ENCODE measurements at regions not wholly inside any gene's neighbourhood (a gene's known extent, or its start where the extent isn't known, plus 50 kb on each side); places are given as distances from the start of the nearest gene placed in this dataset.

- TF ChIP-seq CTCFL (IDR thresholded peaks at IDR 0.05; ENCODE audit: borderline replicate concordance, insufficient read depth, low read depth, low read length, poor library complexity, severe bottlenecking) (no peak), TOE1 (IDR thresholded peaks at IDR 0.05; ENCODE audit: borderline replicate concordance) (no peak), TOE1 (CRISPR knock-in tag; IDR thresholded peaks at IDR 0.05; ENCODE audit: borderline replicate concordance, low read depth) (no peak), POLR2B (IDR thresholded peaks at IDR 0.05; ENCODE audit: low read depth, partially characterized antibody) (peak; percentile 77), MCM7 (IDR thresholded peaks at IDR 0.05) (peak in 1 of 2 experiments; percentile 18; a peak in 1 of 4 replicates), ZBTB43 (CRISPR knock-in tag; IDR thresholded peaks at IDR 0.05) (no peak), MAFF (IDR thresholded peaks at IDR 0.05; ENCODE audit: low read length) (no peak), MCM5 (IDR thresholded peaks at IDR 0.05; ENCODE audit: low read depth) (no peak), HMG20B (CRISPR knock-in tag; IDR thresholded peaks at IDR 0.05) (0 out of 2 replicates have a peak, but pooled peaks have one; percentile 72), ELF4 (CRISPR knock-in tag; IDR thresholded peaks at IDR 0.05) (peak; percentile 42; the same call in 1 of the 2 replicates), C11orf30 (IDR thresholded peaks at IDR 0.05; ENCODE audit: low read depth) (no peak), ZNF212 (CRISPR knock-in tag; IDR thresholded peaks at IDR 0.05) (no peak), PCBP1 (IDR thresholded peaks at IDR 0.05; ENCODE audit: low read depth, low read length, poor library complexity, severe bottlenecking) (no peak), ZNF644 (tag; IDR thresholded peaks at IDR 0.05; ENCODE audit: low read depth) (0 out of 2 replicates have a peak, but pooled peaks have one; percentile 15), MTA2 (IDR thresholded peaks at IDR 0.05; ENCODE audit: low read depth) (no peak), OTX1 (CRISPR knock-in tag; IDR thresholded peaks at IDR 0.05) (peak; percentile 54; the same call in 1 of the 2 replicates), PCBP2 (IDR thresholded peaks at IDR 0.05; ENCODE audit: low read depth, low read length, poor library complexity, severe bottlenecking) (no peak), PML (IDR thresholded peaks at IDR 0.05; ENCODE audit: low read length) (no peak), ZNF282 (CRISPR knock-in tag; IDR thresholded peaks at IDR 0.05) (no peak), ZC3H4 (CRISPR knock-in tag; IDR thresholded peaks at IDR 0.05; ENCODE audit: borderline replicate concordance) (peak; percentile 29; the same call in 1 of the 2 replicates), LARP7 (IDR thresholded peaks at IDR 0.05) (0 out of 2 replicates have a peak, but pooled peaks have one; percentile 54)
- TF ChIP-seq, protein P1, sequence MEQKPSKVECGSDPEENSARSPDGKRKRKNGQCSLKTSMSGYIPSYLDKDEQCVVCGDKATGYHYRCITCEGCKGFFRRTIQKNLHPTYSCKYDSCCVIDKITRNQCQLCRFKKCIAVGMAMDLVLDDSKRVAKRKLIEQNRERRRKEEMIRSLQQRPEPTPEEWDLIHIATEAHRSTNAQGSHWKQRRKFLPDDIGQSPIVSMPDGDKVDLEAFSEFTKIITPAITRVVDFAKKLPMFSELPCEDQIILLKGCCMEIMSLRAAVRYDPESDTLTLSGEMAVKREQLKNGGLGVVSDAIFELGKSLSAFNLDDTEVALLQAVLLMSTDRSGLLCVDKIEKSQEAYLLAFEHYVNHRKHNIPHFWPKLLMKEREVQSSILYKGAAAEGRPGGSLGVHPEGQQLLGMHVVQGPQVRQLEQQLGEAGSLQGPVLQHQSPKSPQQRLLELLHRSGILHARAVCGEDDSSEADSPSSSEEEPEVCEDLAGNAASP (IDR thresholded peaks at IDR 0.05), result no peak
Observed at GRCh38 chr6:67885081-67886033, 749.7 kb upstream of the ADGRB3 start (continued).

All from K562 (cell line).